Uterus (tissue), 2 donors: ENCODE measurements at regions not wholly inside any gene's neighbourhood (a gene's known extent, or its start where the extent isn't known, plus 50 kb on each side); places are given as distances from the start of the nearest gene placed in this dataset.

Experiments
- CTCF ChIP-seq, 4 experiments: fragments of 200-600 bp in 2 of 4; fragments of 450-650 bp in 2 of 4; sonication (generic) in 2 of 4; IDR thresholded peaks; one replicate each; pipeline ENCODE4 v1.5.1; 2016 to 2019; ENCODE audit warnings: antibody characterized with exemption in 4 of 4, mild to moderate bottlenecking in 2 of 4, moderate library complexity in 1 of 4
- POLR2A ChIP-seq, 2 donors: fragments of 450-650 bp; IDR thresholded peaks; one replicate each; pipeline ENCODE4 v1.6.1; 2016; ENCODE audit warnings: antibody characterized with exemption in 2 of 2, mild to moderate bottlenecking in 1 of 2, moderate library complexity in 1 of 2

- TF ChIP-seq CTCF (IDR thresholded peaks at IDR 0.05) (no peak), POLR2A (IDR thresholded peaks at IDR 0.05) (no peak)
Measured at GRCh38 chr12:14252697-14253096, 112.8 kb upstream of the ATF7IP start.
